Vagina (tissue), 2 donors: ENCODE measurements at regions not wholly inside any gene's neighbourhood (a gene's known extent, or its start where the extent isn't known, plus 50 kb on each side); places are given as distances from the start of the nearest gene placed in this dataset.

ENCODE experiments used
- DNase-seq, 2 donors: peaks; one replicate each; pipeline ENCODE4 v3.0.0-alpha.2; 2017; ENCODE audit errors: extremely low spot score in 2 of 2
- H3K27ac ChIP-seq: fragments of 200-600 bp; sonication (generic); one replicate; pipeline ENCODE4 v1.5.1; 2019
- H3K27me3 ChIP-seq: fragments of 200-600 bp; sonication (generic); one replicate; pipeline ENCODE4 v1.5.1; 2019
- H3K36me3 ChIP-seq, 2 donors: fragments of 200-600 bp; sonication (generic); one replicate each; pipeline ENCODE4 v1.5.1; 2017 to 2019
- H3K4me1 ChIP-seq: fragments of 200-600 bp; sonication (generic); one replicate; pipeline ENCODE4 v1.5.1; 2019
- H3K4me3 ChIP-seq, 2 donors: fragments of 200-600 bp; sonication (generic); 1 replicate in 1 of 2; 2 replicates in 1 of 2; pipeline ENCODE4 v1.5.1; 2016 to 2019
- H3K9me3 ChIP-seq: fragments of 200-600 bp; sonication (generic); one replicate; pipeline ENCODE4 v1.5.1; 2019
- CTCF ChIP-seq, 3 experiments: fragments of 450-650 bp in 2 of 3; fragments of 200-600 bp in 1 of 3; sonication (generic) in 1 of 3; IDR thresholded peaks; one replicate each; pipeline ENCODE4 v1.5.1; 2017 to 2019; ENCODE audit warnings: antibody characterized with exemption in 3 of 3, mild to moderate bottlenecking in 2 of 3, moderate library complexity in 2 of 3
- POLR2A ChIP-seq, 2 donors: fragments of 450-650 bp; IDR thresholded peaks; one replicate each; pipeline ENCODE4 v1.6.1; 2017; ENCODE audit warnings: antibody characterized with exemption in 2 of 2, mild to moderate bottlenecking in 2 of 2, moderate library complexity in 2 of 2
- POLR2AphosphoS5 ChIP-seq, 2 donors: sonication (generic); formaldehyde crosslinking; IDR thresholded peaks; one replicate each; pipeline ENCODE4 v1.9.0; 2017; ENCODE audit warnings: antibody characterized with exemption in 2 of 2, mild to moderate bottlenecking in 2 of 2, low read depth in 1 of 2; ENCODE audit not compliant: insufficient read depth in 1 of 2
- intact Hi-C: fragments of 100-400 bp; cut with DNase I; formaldehyde crosslinking; loops from one replicate; pipeline ENCODE4 v1.15.1; 2023

GRCh38 chr9:88757406-88758010 is 222.5 kb downstream of the NXNL2 start:
- H3K9me3 ChIP-seq = no peaks in the 10 kb centered on the region
- DNase-seq = no peak
- no peaks in the 10 kb centered on the region for H3K27me3 ChIP-seq
- H3K4me3 ChIP-seq = no peak overlapping the region
- H3K4me1 ChIP-seq = no peaks in the 10 kb centered on the region
- H3K36me3 ChIP-seq = no peaks in the 10 kb centered on the region
- TF ChIP-seq POLR2AphosphoS5 (IDR thresholded peaks at IDR 0.05; ENCODE audit: insufficient read depth in 1 of 2, low read depth in 1 of 2) (no peak), CTCF (IDR thresholded peaks at IDR 0.05) (no peak)
- intact Hi-C loops = no loop called here
- H3K27ac ChIP-seq = no peak overlapping the region

- Histone ChIP-seq H3K4me1 (no peaks in the 10 kb centered on the region), H3K4me3 (no peak overlapping the region), H3K36me3 (no peaks in the 10 kb centered on the region), H3K27ac (no peak overlapping the region), H3K9me3 (no peaks in the 10 kb centered on the region), H3K27me3 (no peaks in the 10 kb centered on the region)
- no peak for TF ChIP-seq POLR2A (IDR thresholded peaks at IDR 0.05)
- no peak for TF ChIP-seq POLR2AphosphoS5 (IDR thresholded peaks at IDR 0.05; ENCODE audit: insufficient read depth in 1 of 2, low read depth in 1 of 2)
- TF ChIP-seq CTCF (IDR thresholded peaks at IDR 0.05) = no peak
- no peak for DNase-seq
- intact Hi-C loops = no loop called here
Measured at GRCh38 chr9:88759364-88759763, 224.4 kb downstream of the NXNL2 start.

- Histone ChIP-seq H3K9me3 (no peaks in the 10 kb centered on the region), H3K27me3 (no peaks in the 10 kb centered on the region), H3K4me3 (no peak overlapping the region), H3K27ac (no peak overlapping the region), H3K36me3 (no peaks in the 10 kb centered on the region), H3K4me1 (no peaks in the 10 kb centered on the region)
- TF ChIP-seq CTCF (IDR thresholded peaks at IDR 0.05) = no peak
- TF ChIP-seq POLR2A (IDR thresholded peaks at IDR 0.05) = no peak
- TF ChIP-seq POLR2AphosphoS5 (IDR thresholded peaks at IDR 0.05; ENCODE audit: insufficient read depth in 1 of 2, low read depth in 1 of 2) = no peak
- DNase-seq = no peak
- intact Hi-C loops = no loop called here
Measured at GRCh38 chr9:88766778-88767503, 224.3 kb upstream of the S1PR3 start.

GRCh38 chr9:88767504-88767790 is 223.8 kb upstream of the S1PR3 start:
- no peak for DNase-seq
- no peaks in the 10 kb centered on the region for H3K27me3 ChIP-seq
- H3K4me1 ChIP-seq = no peaks in the 10 kb centered on the region
- TF ChIP-seq POLR2AphosphoS5 (IDR thresholded peaks at IDR 0.05; ENCODE audit: insufficient read depth in 1 of 2, low read depth in 1 of 2) (no peak), POLR2A (IDR thresholded peaks at IDR 0.05) (no peak), CTCF (IDR thresholded peaks at IDR 0.05) (no peak)
- intact Hi-C loops = no loop called here
- no peaks in the 10 kb centered on the region for H3K36me3 ChIP-seq
- no peak overlapping the region for H3K4me3 ChIP-seq
- H3K9me3 ChIP-seq = no peaks in the 10 kb centered on the region
- no peak overlapping the region for H3K27ac ChIP-seq

- TF ChIP-seq CTCF (IDR thresholded peaks at IDR 0.05) (no peak), POLR2AphosphoS5 (IDR thresholded peaks at IDR 0.05; ENCODE audit: insufficient read depth in 1 of 2, low read depth in 1 of 2) (no peak), POLR2A (IDR thresholded peaks at IDR 0.05) (no peak)
- Histone ChIP-seq H3K27ac (no peak overlapping the region), H3K9me3 (no peaks in the 10 kb centered on the region), H3K4me1 (peaks cover 21% of the 10 kb centered on the region), H3K4me3 (no peak overlapping the region), H3K36me3 (no peaks in the 10 kb centered on the region), H3K27me3 (no peaks in the 10 kb centered on the region)
- intact Hi-C loops = no loop called here
- no peak for DNase-seq
Measured at GRCh38 chr9:88772575-88772974, 218.7 kb upstream of the S1PR3 start.
